ENCODE measurements at regions not wholly inside any gene's neighbourhood (a gene's known extent, or its start where the extent isn't known, plus 50 kb on each side); places are given as distances from the start of the nearest gene placed in this dataset.
A peak's percentile ranks its signal among the peaks of the same experiment; 100 is the strongest.

DNA sequence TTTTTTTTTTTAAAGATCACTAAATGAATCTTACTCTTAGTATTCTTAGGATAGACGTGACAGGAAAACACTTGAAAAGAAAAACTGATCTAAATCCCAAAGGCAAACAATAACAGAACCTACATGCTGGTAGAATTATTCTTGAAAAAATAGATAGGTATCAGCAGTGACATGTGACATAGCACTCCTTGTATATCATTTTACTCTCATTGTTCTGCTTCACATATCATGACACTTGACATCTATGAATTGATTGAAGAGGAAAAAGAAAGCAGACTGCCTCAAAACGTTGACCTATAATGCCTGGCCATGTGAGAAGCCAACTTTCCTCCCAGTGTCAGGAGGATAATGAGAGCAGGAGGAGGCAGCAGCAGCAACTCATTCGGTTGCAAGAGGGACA, 555.2 kb downstream of the GABRG1 start:
- intact Hi-C loops (cut with DNase I), result no loop called here
- Histone ChIP-seq H3K27ac (no peak overlapping the region), H3K36me3 (ENCODE audit: insufficient read depth in 1 of 2, low read depth in 1 of 2) (no peaks in the 10 kb centered on the region), H3K9me3 (no peaks in the 10 kb centered on the region), H3K27me3 (ENCODE audit: insufficient read depth in 3 of 3, low read length in 2 of 3) (no peaks in the 10 kb centered on the region), H3K4me1 (no peaks in the 10 kb centered on the region), H3K4me3 (no peak overlapping the region)
- DNase-seq (no peak), ATAC-seq (no peak)
- 45 to 49% (median 46%) methylated on average over 3 of the region's 3 CpGs for WGBS, 3 donors
- TF ChIP-seq, protein P1, sequence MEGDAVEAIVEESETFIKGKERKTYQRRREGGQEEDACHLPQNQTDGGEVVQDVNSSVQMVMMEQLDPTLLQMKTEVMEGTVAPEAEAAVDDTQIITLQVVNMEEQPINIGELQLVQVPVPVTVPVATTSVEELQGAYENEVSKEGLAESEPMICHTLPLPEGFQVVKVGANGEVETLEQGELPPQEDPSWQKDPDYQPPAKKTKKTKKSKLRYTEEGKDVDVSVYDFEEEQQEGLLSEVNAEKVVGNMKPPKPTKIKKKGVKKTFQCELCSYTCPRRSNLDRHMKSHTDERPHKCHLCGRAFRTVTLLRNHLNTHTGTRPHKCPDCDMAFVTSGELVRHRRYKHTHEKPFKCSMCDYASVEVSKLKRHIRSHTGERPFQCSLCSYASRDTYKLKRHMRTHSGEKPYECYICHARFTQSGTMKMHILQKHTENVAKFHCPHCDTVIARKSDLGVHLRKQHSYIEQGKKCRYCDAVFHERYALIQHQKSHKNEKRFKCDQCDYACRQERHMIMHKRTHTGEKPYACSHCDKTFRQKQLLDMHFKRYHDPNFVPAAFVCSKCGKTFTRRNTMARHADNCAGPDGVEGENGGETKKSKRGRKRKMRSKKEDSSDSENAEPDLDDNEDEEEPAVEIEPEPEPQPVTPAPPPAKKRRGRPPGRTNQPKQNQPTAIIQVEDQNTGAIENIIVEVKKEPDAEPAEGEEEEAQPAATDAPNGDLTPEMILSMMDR (IDR thresholded peaks at IDR 0.05), result no peak

DNA sequence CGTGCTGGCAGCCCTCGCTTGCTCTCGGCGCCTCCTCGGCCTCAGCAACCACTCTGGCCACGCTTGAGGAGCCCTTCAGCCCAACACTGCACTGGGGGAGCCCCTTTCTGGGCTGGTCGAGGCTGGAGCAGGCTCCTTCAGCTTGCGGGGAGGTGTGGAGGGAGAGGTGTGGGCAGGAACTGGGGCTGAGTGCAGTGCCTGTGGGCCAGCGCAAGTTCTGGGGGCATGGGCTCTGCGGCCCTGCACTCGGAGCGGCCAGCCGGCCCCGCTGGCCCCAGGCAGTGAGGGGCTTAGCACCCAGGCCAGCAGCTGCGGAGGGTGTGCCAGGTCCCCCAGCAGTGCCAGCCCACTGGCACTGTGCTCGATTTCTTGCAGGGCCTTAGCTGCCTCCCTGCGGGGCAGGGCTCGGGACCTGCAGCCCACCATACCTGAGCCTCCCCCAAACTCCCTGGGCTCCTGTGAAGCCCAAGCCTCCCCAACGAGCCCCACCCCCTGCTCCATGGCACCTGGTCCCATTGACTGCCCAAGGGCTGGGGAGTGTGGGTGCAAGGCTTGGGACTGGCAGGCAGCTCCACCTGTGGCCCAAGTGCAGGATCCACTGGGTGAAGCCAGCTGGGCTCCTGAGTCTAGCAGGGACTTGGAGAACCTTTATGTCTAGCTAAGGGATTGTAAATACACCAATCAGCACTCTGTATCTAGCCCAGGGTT, 556.8 kb downstream of the GABRG1 start:
- Histone ChIP-seq H3K9me3 (no peaks in the 10 kb centered on the region), H3K4me1 (no peaks in the 10 kb centered on the region), H3K27ac (no peak overlapping the region), H3K27me3 (ENCODE audit: insufficient read depth in 3 of 3, low read length in 2 of 3) (no peaks in the 10 kb centered on the region), H3K4me3 (no peak overlapping the region), H3K36me3 (ENCODE audit: insufficient read depth in 1 of 2, low read depth in 1 of 2) (no peaks in the 10 kb centered on the region)
- intact Hi-C loops (cut with DNase I), result no loop called here
- TF ChIP-seq, protein P1 (IDR thresholded peaks at IDR 0.05), result no peak
- no peak for ATAC-seq
- 83 to 86% (median 85%) methylated on average over 16 to 19 of the region's 19 CpGs for WGBS, 3 donors
- DNase-seq, result no peak

- Histone ChIP-seq H3K27me3 (ENCODE audit: insufficient read depth in 3 of 3, low read length in 2 of 3) (no peaks in the 10 kb centered on the region), H3K4me3 (no peak overlapping the region), H3K36me3 (ENCODE audit: insufficient read depth in 1 of 2, low read depth in 1 of 2) (no peaks in the 10 kb centered on the region), H3K9me3 (no peaks in the 10 kb centered on the region), H3K27ac (no peak overlapping the region), H3K4me1 (no peaks in the 10 kb centered on the region)
- intact Hi-C loops (cut with DNase I), result no loop called here
- WGBS, 3 donors, result 17 to 29% (median 18%) methylated on average over 1 of the region's 1 CpG
- TF ChIP-seq, protein P1 (IDR thresholded peaks at IDR 0.05), result no peak
- no peak for DNase-seq
- peak in 2 of 4 donors; percentile 11 to 65 for ATAC-seq
Observed at GRCh38 chr4:45554423-45554822, 569.4 kb downstream of the GABRG1 start.

DNA sequence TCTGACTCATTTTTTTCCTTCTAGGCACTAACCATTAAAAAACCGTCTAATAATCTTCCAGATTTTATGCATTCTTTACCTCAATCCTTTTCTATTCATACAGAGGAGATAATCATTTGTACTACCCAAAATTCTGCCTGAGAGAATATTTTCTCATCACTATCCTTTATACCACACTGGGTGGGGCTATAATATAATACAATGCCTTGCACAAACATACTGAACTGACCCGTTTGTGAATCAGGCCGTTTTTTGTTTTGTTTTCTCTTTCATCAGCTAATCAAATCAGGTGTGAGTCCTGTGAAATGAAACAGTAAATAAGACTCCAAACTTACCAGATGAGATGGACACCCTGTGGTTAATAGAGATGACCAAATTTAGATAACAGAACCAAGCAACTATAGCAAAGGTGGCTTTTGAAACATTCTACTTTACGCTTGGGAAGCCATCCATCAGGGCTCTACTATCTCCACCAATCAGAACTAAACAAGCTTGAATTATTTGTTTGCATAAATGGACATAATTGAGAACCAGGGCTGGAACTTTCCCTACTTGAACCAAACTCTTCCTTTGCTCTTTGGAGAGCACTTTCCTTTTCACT, 573.0 kb downstream of the GABRG1 start:
- Histone ChIP-seq H3K27me3 (ENCODE audit: insufficient read depth in 3 of 3, low read length in 2 of 3) (no peaks in the 10 kb centered on the region), H3K9me3 (no peaks in the 10 kb centered on the region), H3K36me3 (ENCODE audit: insufficient read depth in 1 of 2, low read depth in 1 of 2) (no peaks in the 10 kb centered on the region), H3K27ac (no peak overlapping the region), H3K4me1 (no peaks in the 10 kb centered on the region), H3K4me3 (no peak overlapping the region)
- ATAC-seq, result no peak
- DNase-seq, result no peak
- intact Hi-C loops (cut with DNase I), result no loop called here
- 34 to 40% (median 37%) methylated on average over 4 of the region's 4 CpGs for WGBS, 3 donors
- TF ChIP-seq, protein P1 (IDR thresholded peaks at IDR 0.05), result no peak
